GM20431 (cell line): ENCODE measurements at regions not wholly inside any gene's neighbourhood (a gene's known extent, or its start where the extent isn't known, plus 50 kb on each side); places are given as distances from the start of the nearest gene placed in this dataset.
"Not testable (repeated sequence)": the region's sequence is repeated elsewhere in the genome, so short reads cannot be mapped to it uniquely, and the experiment has no call there.

Experiments used
- in situ Hi-C: fragments of 300-500 bp; cut with MseI, MboI; formaldehyde crosslinking; loops from one replicate; pipeline ENCODE4 v1.15.0; 2020; ENCODE audit warnings: low sequenced_read_pairs; ENCODE audit not compliant: unreplicated experiment

DNA sequence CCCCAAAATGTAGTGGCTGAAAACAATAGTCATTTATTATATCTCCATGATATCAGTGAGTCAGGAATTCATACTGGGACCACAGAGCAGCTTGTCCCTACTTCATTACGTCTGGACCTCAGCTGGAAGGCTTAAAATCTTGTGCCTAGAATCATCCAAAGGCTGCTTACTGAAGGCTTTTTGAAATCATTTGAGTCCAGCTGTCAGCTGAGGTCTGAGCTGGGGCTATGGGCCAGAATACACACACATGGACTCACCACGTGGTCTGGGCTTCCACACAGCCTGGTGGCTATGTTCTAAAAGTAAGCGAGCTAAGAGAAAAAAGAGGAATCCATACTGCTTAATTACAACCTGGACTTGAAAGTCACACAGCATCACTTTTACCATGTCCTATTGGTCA, 209.2 kb downstream of the KCTD12 start:
- in situ Hi-C loops = no loop called here

- in situ Hi-C loops = no loop called here
Observed at GRCh38 chr13:76672420-76672819, 213.8 kb downstream of the KCTD12 start.

- in situ Hi-C loops = no loop called here
Observed at GRCh38 chr13:76668716-76669115, 217.5 kb downstream of the KCTD12 start.

GRCh38 chr13:76668141-76668540, 218.1 kb downstream of the KCTD12 start:
- in situ Hi-C loops = no loop called here

DNA sequence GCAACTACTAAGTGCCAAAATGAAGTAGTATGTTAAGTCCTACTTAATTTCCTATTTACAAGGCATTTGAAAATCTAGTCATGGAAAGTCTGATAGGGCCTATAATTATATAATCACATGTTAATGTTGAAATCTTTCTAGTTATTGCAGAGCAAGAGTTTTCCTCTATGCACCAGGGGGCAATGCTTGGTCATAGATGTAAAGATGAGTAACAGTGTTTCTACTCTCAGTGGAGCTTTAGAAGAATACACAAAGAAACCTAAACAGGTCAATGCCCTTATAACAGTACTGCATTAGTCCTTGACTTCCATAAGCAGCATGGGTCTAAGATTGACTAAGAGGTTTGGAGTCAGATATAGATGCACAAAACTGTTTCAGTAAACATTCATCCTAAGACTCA, 218.7 kb downstream of the KCTD12 start:
- in situ Hi-C loops = no loop called here

- in situ Hi-C loops = no loop called here
Observed at GRCh38 chr13:76663592-76664335, 222.4 kb downstream of the KCTD12 start.

- in situ Hi-C loops = not testable (repeated sequence)
Observed at GRCh38 chr13:76659074-76659473, 227.1 kb downstream of the KCTD12 start.

- in situ Hi-C loops = no loop called here
Observed at GRCh38 chr13:76656500-76656899, 229.7 kb downstream of the KCTD12 start.

GRCh38 chr13:76656056-76656455, 230.1 kb downstream of the KCTD12 start:
- in situ Hi-C loops = no loop called here

DNA sequence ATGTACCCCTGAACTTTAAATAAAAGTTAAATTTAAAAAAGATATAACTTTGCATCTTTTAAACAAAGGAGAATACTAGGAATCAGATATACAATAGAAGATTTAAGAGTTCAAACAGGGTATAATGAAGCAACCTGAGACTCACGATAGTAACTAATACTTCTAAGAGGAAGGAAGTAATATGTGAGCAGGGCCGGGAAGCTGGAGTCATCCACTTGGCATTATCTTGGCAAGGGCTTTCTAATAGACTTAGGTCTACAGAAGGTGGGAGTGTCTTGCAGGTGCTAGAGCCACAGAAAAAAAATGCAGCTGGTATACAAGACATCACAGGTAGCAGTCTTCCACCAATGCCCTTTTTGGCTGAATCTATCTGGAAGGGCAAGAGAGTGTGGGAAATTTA, 231.9 kb downstream of the KCTD12 start:
- in situ Hi-C loops = no loop called here

DNA sequence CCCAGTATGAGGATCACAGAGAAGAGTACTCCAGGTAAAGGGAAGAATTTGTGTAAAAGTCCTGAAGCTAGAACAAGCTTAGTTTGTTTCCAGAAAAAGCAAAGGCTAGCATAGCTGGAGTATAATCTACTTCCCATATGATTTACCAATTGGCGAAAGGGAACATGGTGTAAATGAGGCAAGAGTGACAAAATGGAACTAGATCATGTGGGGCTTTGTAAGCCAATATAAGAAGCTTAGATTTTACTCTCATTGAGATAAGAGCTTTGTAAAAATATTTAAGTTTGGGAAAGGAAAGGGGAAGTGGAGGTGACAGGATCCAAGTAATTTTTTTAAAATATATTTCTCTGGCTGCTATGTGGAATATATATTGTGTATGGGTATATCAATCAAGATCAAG, 234.9 kb downstream of the KCTD12 start:
- in situ Hi-C loops = no loop called here

DNA sequence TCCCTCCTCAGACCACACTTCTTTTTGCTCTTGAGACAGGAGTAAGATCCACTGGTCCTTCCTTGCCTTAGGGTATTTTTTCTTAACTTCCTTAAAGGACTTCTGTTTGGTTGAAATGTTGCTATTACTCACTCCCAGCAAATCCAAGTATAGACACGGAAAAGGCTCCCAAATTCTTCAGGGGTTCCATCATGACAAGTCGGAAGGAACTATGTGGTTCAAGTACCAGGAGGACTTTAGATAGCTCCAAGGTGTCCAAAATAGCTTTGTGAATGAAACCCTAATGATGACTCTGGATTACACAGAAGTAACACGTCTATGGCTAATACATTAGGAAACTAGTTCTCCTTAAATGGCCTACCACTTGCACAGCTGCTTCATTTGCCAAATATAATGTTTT, 238.7 kb downstream of the KCTD12 start:
- in situ Hi-C loops = no loop called here

GRCh38 chr13:76646946-76647345, 239.3 kb downstream of the KCTD12 start:
- in situ Hi-C loops = no loop called here

- in situ Hi-C loops = no loop called here
Observed at GRCh38 chr13:76645632-76646031, 240.6 kb downstream of the KCTD12 start.

- in situ Hi-C loops = no loop called here
Observed at GRCh38 chr13:76644906-76645305, 241.3 kb downstream of the KCTD12 start.

GRCh38 chr13:76643596-76643995, 242.6 kb downstream of the KCTD12 start:
- in situ Hi-C loops = no loop called here

- in situ Hi-C loops = no loop called here
Observed at GRCh38 chr13:76641056-76641455, 245.1 kb downstream of the KCTD12 start.

DNA sequence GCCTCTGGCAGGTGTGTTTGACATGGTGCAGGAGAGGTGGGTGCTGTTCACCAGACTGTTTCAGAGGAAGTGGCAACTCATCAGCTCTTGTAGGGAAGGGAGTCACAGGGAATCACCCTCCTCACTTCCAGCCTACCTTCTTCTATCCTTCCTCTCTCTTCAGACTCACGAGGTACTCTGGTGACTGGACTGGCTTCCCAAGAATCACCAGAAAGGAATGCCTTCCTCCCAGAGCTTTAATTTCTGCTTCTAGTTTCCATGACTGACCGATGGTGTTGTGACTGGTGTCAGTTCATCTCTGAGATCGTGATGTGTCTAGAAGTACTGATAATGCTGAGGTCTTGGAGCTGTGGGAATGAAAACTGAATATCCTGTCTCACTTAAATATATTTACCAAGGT, 247.3 kb downstream of the KCTD12 start:
- in situ Hi-C loops = no loop called here

DNA sequence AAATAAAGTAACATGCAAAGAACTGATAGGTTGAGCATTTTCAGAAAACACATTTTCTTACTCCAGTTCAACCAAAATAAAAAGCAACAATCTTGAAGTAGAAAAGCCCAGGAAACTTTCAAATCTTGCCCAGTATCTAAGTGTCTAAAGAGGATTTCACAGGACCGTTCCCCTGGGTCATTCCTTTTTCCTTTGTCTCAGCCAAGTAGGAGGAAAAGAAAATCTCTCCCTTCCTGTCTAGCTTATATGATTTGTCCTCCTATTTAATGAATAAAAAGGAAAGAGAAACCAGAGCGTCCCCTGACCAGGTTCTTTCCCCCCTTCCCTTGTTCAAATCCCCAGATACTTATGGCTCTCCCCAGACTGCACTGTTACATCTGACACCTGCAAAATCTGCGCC, 248.0 kb downstream of the KCTD12 start:
- in situ Hi-C loops = no loop called here

DNA sequence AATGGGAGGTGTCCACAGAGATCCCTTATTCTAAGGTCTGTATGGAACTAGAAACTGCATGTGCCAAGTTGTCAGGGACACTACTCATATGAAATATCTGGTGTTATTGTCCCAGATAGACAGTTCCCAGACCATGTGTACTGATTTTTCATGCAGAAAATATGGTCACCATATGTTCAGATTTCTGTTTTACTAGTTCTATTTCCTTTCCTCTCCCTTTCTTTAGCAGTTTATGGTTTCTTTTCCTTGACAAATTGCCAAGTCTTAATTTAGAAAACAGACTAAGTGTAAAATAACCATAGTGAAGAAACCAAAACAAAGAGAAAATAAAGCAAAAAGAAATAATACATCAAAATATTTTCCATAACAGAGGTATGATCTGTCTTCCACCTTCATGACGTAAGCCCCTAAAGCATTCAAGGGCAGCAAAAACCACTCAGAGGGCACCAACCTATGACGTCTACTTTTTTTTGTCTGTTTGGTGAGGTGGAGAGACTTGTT, 248.5 kb downstream of the KCTD12 start:
- in situ Hi-C loops = no loop called here

GRCh38 chr13:76636829-76637228, 249.4 kb downstream of the KCTD12 start:
- in situ Hi-C loops = no loop called here
